SK-N-SH (cell line): ENCODE measurements at regions not wholly inside any gene's neighbourhood (a gene's known extent, or its start where the extent isn't known, plus 50 kb on each side); places are given as distances from the start of the nearest gene placed in this dataset.
A peak's percentile ranks its signal among the peaks of the same experiment; 100 is the strongest.

ENCODE experiments used
- CTCF ChIA-PET: fragments of 300-600, 350-600 bp; formaldehyde crosslinking; extraction: SDS; loops from one replicate; lab custom pipeline; 2021; lab: Yijun Ruan, JAX
- POLR2A ChIA-PET: fragments of 350-600 bp; sonication (Branson Sonifier 250); formaldehyde crosslinking; extraction: SDS; loops from one replicate; lab custom pipeline; 2020; ENCODE audit warnings: antibody characterized with exemption, inconsistent platforms; lab: Yijun Ruan, JAX
- DNase-seq: peaks from one replicate; pipeline ENCODE4 v3.0.0; 2012
- H2AFZ ChIP-seq: fragments of 200-600 bp; sonication (generic); 2 replicates; pipeline ENCODE4 v1.8.1; 2016; ENCODE audit warnings: antibody characterized with exemption, mild to moderate bottlenecking, low read depth
- H3F3A ChIP-seq: fragments of 200-600 bp; sonication (generic); replicated peaks from 2 replicates; pipeline ENCODE3; 2016; ENCODE audit warnings: antibody characterized with exemption, mild to moderate bottlenecking; ENCODE audit not compliant: insufficient read depth
- H3K27ac ChIP-seq, 2 experiments: fragments of 200-500 bp in 1 of 2; fragments of 200-600 bp in 1 of 2; sonication (Bioruptor generic) in 1 of 2; sonication (generic), shearing (Covaris generic) in 1 of 2; 2 replicates each; pipeline versions ENCODE4 v1.5.1 to v1.6.1; 2014 to 2016; ENCODE audit warnings: low read depth in 2 of 2, inconsistent platforms in 1 of 2, low read length in 1 of 2, mild to moderate bottlenecking in 1 of 2, mixed read lengths in 1 of 2
- H3K27me3 ChIP-seq: fragments of 200-600 bp; sonication (generic), shearing (Covaris generic); 2 replicates; pipeline ENCODE4 v1.6.1; 2016; ENCODE audit warnings: mixed run types; ENCODE audit not compliant: insufficient read depth
- H3K36me3 ChIP-seq, 2 experiments: fragments of 200-500 bp in 1 of 2; fragments of 200-600 bp in 1 of 2; sonication (Bioruptor generic) in 1 of 2; sonication (generic) in 1 of 2; replicated peaks in 1 of 2; 2 replicates each; pipeline versions ENCODE3 to v1.5.1; 2014 to 2016; ENCODE audit warnings: low read length in 1 of 2, mild to moderate bottlenecking in 1 of 2; ENCODE audit not compliant: insufficient read depth in 2 of 2, control insufficient read depth in 1 of 2
- H3K4me1 ChIP-seq, 2 experiments: fragments of 200-500 bp in 1 of 2; fragments of 200-600 bp in 1 of 2; sonication (Bioruptor generic) in 1 of 2; sonication (generic), shearing (Covaris generic) in 1 of 2; 2 replicates each; pipeline versions ENCODE4 v1.5.1 to v1.6.1; 2014 to 2016; ENCODE audit warnings: low read depth in 1 of 2, low read length in 1 of 2, mixed run types in 1 of 2; ENCODE audit not compliant: insufficient read depth in 2 of 2, control insufficient read depth in 1 of 2
- H3K4me2 ChIP-seq: fragments of 200-600 bp; sonication (generic), shearing (Covaris generic); 2 replicates; pipeline ENCODE4 v1.6.1; 2017; ENCODE audit warnings: mixed run types
- H3K4me3 ChIP-seq, 2 experiments: fragments of 200-500 bp in 1 of 2; fragments of 200-600 bp in 1 of 2; sonication (Bioruptor generic) in 1 of 2; sonication (generic), shearing (Covaris generic) in 1 of 2; 2 replicates each; pipeline versions ENCODE4 v1.5.1 to v1.8.1; 2014 to 2016; ENCODE audit warnings: low read depth in 2 of 2, inconsistent platforms in 1 of 2, low read length in 1 of 2, mild to moderate bottlenecking in 1 of 2, mixed read lengths in 1 of 2, moderate library complexity in 1 of 2
- H3K79me2 ChIP-seq: fragments of 200-600 bp; sonication (generic); 2 replicates; pipeline ENCODE4 v1.8.1; 2017; ENCODE audit warnings: mild to moderate bottlenecking; ENCODE audit not compliant: insufficient read depth
- H3K9ac ChIP-seq: fragments of 200-600 bp; sonication (generic); 2 replicates; pipeline ENCODE4 v1.6.1; 2017; ENCODE audit warnings: mixed run types
- H3K9me2 ChIP-seq: fragments of 200-600 bp; sonication (generic); 2 replicates; pipeline ENCODE4 v1.6.1; 2017; ENCODE audit warnings: mixed run types
- H3K9me3 ChIP-seq: fragments of 200-600 bp; sonication (generic); 2 replicates; pipeline ENCODE4 v1.6.1; 2017; ENCODE audit warnings: mixed run types, mild to moderate bottlenecking, moderate library complexity
- H4K20me1 ChIP-seq: fragments of 200-600 bp; sonication (generic); 2 replicates; pipeline ENCODE4 v1.6.1; 2017; ENCODE audit warnings: mild to moderate bottlenecking, mixed run types; ENCODE audit not compliant: insufficient read depth
- CHD2 ChIP-seq: fragments of 150-350 bp; IDR thresholded peaks from 2 replicates; pipeline ENCODE4 v1.6.1; 2018; ENCODE audit warnings: low read length; ENCODE audit not compliant: partially characterized antibody
- EP300 ChIP-seq, 2 experiments: IDR thresholded peaks; 2 replicates each; pipeline versions ENCODE4 v1.4.0 to v1.6.1; 2012; ENCODE audit warnings: borderline replicate concordance in 1 of 2, low read depth in 1 of 2, low read length in 1 of 2
- EZH2phosphoT487 ChIP-seq: fragments of 200-600 bp; sonication (generic); IDR thresholded peaks from 2 replicates; pipeline ENCODE4 v1.6.1; 2017; ENCODE audit warnings: low read depth, mixed run types, mild to moderate bottlenecking, antibody characterized with exemption, moderate library complexity, borderline replicate concordance
- FOXJ3 ChIP-seq: sonication (generic); formaldehyde crosslinking; IDR thresholded peaks from 2 replicates; pipeline ENCODE4 v1.5.1; 2020; ENCODE audit warnings: mild to moderate bottlenecking, missing genetic modification reagents
- GABPA ChIP-seq: IDR thresholded peaks from 2 replicates; pipeline ENCODE4 v1.4.0; 2012; ENCODE audit warnings: low read depth, mild to moderate bottlenecking
- GATA2 ChIP-seq: sonication (generic); formaldehyde crosslinking; IDR thresholded peaks from 2 replicates; pipeline ENCODE4 v1.5.0; 2020; ENCODE audit warnings: mild to moderate bottlenecking, missing genetic modification reagents
- IRF3 ChIP-seq: fragments of 150-350 bp; IDR thresholded peaks from 2 replicates; pipeline ENCODE4 v1.6.1; 2016; ENCODE audit warnings: mild to moderate bottlenecking, low read depth, low read length
- JUND ChIP-seq: IDR thresholded peaks from 2 replicates; pipeline ENCODE4 v1.4.0; 2012
- MAX ChIP-seq: IDR thresholded peaks from 2 replicates; pipeline ENCODE4 v1.4.0; 2012; ENCODE audit warnings: low read depth
- MEF2A ChIP-seq: IDR thresholded peaks from 2 replicates; pipeline ENCODE4 v1.4.0; 2012; ENCODE audit warnings: low read depth, borderline replicate concordance
- MXI1 ChIP-seq: IDR thresholded peaks from 2 replicates; pipeline ENCODE4 v1.6.1; 2012; ENCODE audit warnings: mild to moderate bottlenecking, low read depth, low read length, improper control_type of control experiment
- NFIC ChIP-seq: IDR thresholded peaks from 2 replicates; pipeline ENCODE4 v1.4.0; 2012; ENCODE audit warnings: borderline replicate concordance
- NRF1 ChIP-seq: IDR thresholded peaks from 2 replicates; pipeline ENCODE4 v1.6.1; 2012; ENCODE audit warnings: low read depth, mild to moderate bottlenecking, low read length
- RAD21 ChIP-seq: IDR thresholded peaks from 2 replicates; pipeline ENCODE4 v1.6.1; 2012; ENCODE audit warnings: mild to moderate bottlenecking, low read length
- RCOR1 ChIP-seq: fragments of 150-350 bp; IDR thresholded peaks from 2 replicates; pipeline ENCODE4 v1.6.1; 2017; ENCODE audit warnings: antibody characterized with exemption, low read length
- REST ChIP-seq: IDR thresholded peaks from 2 replicates; pipeline ENCODE4 v1.6.1; 2012; ENCODE audit warnings: mild to moderate bottlenecking, low read depth, low read length, moderate library complexity
- RFX5 ChIP-seq: IDR thresholded peaks from 2 replicates; pipeline ENCODE4 v1.6.1; 2012; ENCODE audit warnings: mild to moderate bottlenecking, improper control_type of control experiment, low read length
- SIN3A ChIP-seq: IDR thresholded peaks from 2 replicates; pipeline ENCODE4 v1.6.1; 2012; ENCODE audit warnings: low read depth, mild to moderate bottlenecking, low read length, moderate library complexity, borderline replicate concordance
- SMC3 ChIP-seq: IDR thresholded peaks from 2 replicates; pipeline ENCODE4 v1.6.1; 2012; ENCODE audit warnings: low read depth, low read length, improper control_type of control experiment
- TCF12 ChIP-seq: IDR thresholded peaks from 2 replicates; pipeline ENCODE4 v1.4.0; 2012
- USF1 ChIP-seq: IDR thresholded peaks from 2 replicates; pipeline ENCODE4 v1.4.0; 2012; ENCODE audit warnings: low read depth, borderline replicate concordance
- ZBTB33 ChIP-seq: IDR thresholded peaks from 2 replicates; pipeline ENCODE4 v1.4.0; 2012; ENCODE audit warnings: low read depth, borderline replicate concordance
- WGBS: methylation state at CpG from one replicate; pipeline ENCODE4 v1.1.6; 2017; ENCODE audit warnings: low lambda C conversion rate; 5-methylcytosine and 5-hydroxymethylcytosine counted together

GRCh38 chr10:52927678-52928077, 155.1 kb upstream of the MBL2 start:
- Histone ChIP-seq H3K27ac (no peak overlapping the region), H3K79me2 (no peaks in the 10 kb centered on the region), H3K4me1 (no peaks in the 10 kb centered on the region), H4K20me1 (no peaks in the 10 kb centered on the region), H3K9ac (no peak overlapping the region), H3K27me3 (no peaks in the 10 kb centered on the region), H3K4me3 (no peak overlapping the region), H2AFZ (0 out of 2 replicates have a peak overlapping the region, but pooled peaks have one; percentile 8), H3K9me2 (no peaks in the 10 kb centered on the region), H3K36me3 (no peaks in the 10 kb centered on the region), H3F3A (no peaks in the 10 kb centered on the region), H3K4me2 (no peak overlapping the region), H3K9me3 (no peaks in the 10 kb centered on the region)
- TF ChIP-seq USF1 (no peak), RAD21 (no peak), SIN3A (no peak), GATA2 (no peak), MEF2A (no peak), NRF1 (no peak), ZBTB33 (no peak), MAX (no peak), RFX5 (no peak), FOXJ3 (no peak), IRF3 (no peak), JUND (no peak), EP300 (IDR thresholded peaks at IDR 0.05; ENCODE audit: borderline replicate concordance in 1 of 2, low read depth in 1 of 2, low read length in 1 of 2) (no peak), GABPA (no peak), SMC3 (no peak)
- ChIA-PET POLR2A (no interaction called here), CTCF (no interaction called here)
- WGBS: 53% methylated on average over 6 of the region's 6 CpGs
- DNase-seq: no peak

- H3K4me3 ChIP-seq: no peak overlapping the region
- H3K9ac ChIP-seq: no peak overlapping the region
- H3K4me1 ChIP-seq: no peaks in the 10 kb centered on the region
- H3K36me3 ChIP-seq: no peaks in the 10 kb centered on the region
- no peak for DNase-seq
- no peak overlapping the region for H2AFZ ChIP-seq
- no peak overlapping the region for H3K27ac ChIP-seq
- no peaks in the 10 kb centered on the region for H3K27me3 ChIP-seq
- no peak overlapping the region for H3K4me2 ChIP-seq
- no peaks in the 10 kb centered on the region for H3K9me3 ChIP-seq
- WGBS: 37% methylated on average over 5 of the region's 5 CpGs
- H3K9me2 ChIP-seq: 0 out of 2 replicates have a peak, but pooled peaks cover 4% of the 10 kb centered on the region
- CTCF ChIA-PET: interaction anchor here (1.5 to 1.6 kb wide), 2 partner anchors 18 to 39 kb away, joined by 3 to 6 read pairs; no protein-coding TSS in a partner anchor
- no peaks in the 10 kb centered on the region for H3F3A ChIP-seq
- H3K79me2 ChIP-seq: no peaks in the 10 kb centered on the region
- POLR2A ChIA-PET: no interaction called here
- H4K20me1 ChIP-seq: no peaks in the 10 kb centered on the region
- TF ChIP-seq REST (no peak), GABPA (no peak), EZH2phosphoT487 (no peak), MXI1 (no peak), NFIC (no peak), TCF12 (no peak), SIN3A (no peak), RFX5 (no peak), RCOR1 (no peak), CHD2 (no peak), NRF1 (no peak)
Observed at GRCh38 chr10:52923520-52923919, 150.9 kb upstream of the MBL2 start.
